Fibroblast of upper back skin (primary cell): ENCODE measurements at regions not wholly inside any gene's neighbourhood (a gene's known extent, or its start where the extent isn't known, plus 50 kb on each side); places are given as distances from the start of the nearest gene placed in this dataset.
"Not testable (repeated sequence)": the region's sequence is repeated elsewhere in the genome, so short reads cannot be mapped to it uniquely, and the experiment has no call there.

ENCODE experiments used
- DNase-seq: peaks from one replicate; pipeline ENCODE4 v3.0.0-alpha.2; 2013

GRCh38 chr16:66205287-66206231 lies 160.9 kb upstream of the CDH5 start:
- peak; percentile 28 for DNase-seq

GRCh38 chr16:66204756-66205155 lies 161.7 kb upstream of the CDH5 start:
- peak; percentile 84 for DNase-seq

GRCh38 chr16:66203476-66203875 lies 163.0 kb upstream of the CDH5 start:
- DNase-seq = no peak

- DNase-seq = no peak
Measured at GRCh38 chr16:66199189-66199588, 167.3 kb upstream of the CDH5 start.

GRCh38 chr16:66198641-66199040 lies 167.8 kb upstream of the CDH5 start:
- no peak for DNase-seq

GRCh38 chr16:66197668-66198278 lies 168.7 kb upstream of the CDH5 start:
- DNase-seq = no peak

GRCh38 chr16:66196770-66197169 lies 169.7 kb upstream of the CDH5 start:
- DNase-seq = no peak

- DNase-seq = no peak
Measured at GRCh38 chr16:66194866-66195265, 171.6 kb upstream of the CDH5 start.

- DNase-seq = no peak
Measured at GRCh38 chr16:66193543-66194229, 172.8 kb upstream of the CDH5 start.

DNA sequence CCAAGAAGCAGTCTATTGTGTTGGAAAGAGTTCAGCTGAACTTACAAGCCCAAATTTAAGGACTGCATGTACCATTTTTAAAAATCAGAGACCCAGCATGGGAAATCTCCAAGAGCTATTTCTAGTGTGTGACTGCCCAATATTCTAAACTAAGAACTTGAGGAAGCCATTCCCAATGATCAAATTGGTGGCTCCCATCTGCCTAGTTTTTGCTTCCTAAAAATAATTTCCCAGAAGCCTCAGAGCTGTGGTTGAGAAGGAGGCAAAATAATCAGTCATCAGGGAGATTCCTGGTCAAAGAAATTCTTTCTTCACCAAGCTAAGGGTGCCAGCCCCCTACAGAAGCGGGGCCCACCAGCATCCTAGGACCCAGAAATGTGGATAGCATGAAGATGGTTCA lies 176.1 kb upstream of the CDH5 start:
- no peak for DNase-seq

GRCh38 chr16:66189951-66190350 lies 176.5 kb upstream of the CDH5 start:
- DNase-seq = peak; percentile 92

- peak; percentile 89 for DNase-seq
Measured at GRCh38 chr16:66188917-66189725, 177.4 kb upstream of the CDH5 start.

DNA sequence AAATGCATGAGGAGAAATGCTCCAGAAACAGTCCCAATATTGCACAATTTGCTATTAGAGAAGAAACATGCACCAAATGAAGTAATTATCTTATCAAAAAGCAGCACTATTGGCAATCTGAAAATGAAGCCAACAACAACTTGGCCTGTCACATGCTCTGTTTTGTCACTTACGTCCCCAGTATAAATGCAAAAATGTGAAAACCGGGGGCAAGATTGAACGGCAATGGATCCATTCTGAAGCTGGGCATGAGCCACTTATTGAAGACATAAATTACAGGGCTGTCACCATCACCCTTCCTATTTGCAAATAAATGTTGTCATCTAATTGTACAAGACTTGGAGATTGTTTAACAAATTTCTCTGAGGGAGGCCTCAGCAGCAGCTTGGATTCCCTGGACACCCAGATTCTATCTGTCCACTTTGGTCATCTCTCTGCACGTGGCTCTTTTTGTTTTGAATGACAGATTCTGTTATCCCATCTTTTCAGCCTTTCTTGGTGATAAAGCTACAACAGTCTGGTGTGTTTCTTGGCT lies 180.2 kb upstream of the CDH5 start:
- DNase-seq = no peak

GRCh38 chr16:66182592-66182991 lies 183.9 kb upstream of the CDH5 start:
- DNase-seq = no peak

- DNase-seq = no peak
Measured at GRCh38 chr16:66176731-66177130, 189.8 kb upstream of the CDH5 start.

GRCh38 chr16:66176111-66176510 lies 190.4 kb upstream of the CDH5 start:
- no peak for DNase-seq

DNA sequence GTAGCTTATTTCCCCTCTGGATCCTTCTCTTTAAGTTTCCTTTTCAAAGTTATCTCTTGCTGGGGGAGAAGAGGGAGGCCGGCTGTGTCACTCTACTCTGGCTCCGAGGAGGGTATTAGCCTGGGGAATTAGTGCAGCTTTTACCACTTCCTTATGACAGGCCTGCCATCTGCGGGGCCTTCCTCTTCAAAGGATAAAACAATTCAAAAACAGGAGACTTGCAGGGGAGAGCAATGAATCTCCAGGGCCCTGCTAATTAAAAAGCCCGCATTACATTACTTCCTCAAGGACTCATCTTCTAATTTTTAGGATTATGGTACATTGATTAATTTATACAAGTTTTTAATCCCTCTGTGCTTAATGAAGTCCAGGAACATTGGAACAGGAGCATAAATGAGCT lies 190.9 kb upstream of the CDH5 start:
- DNase-seq = no peak

GRCh38 chr16:66175058-66175457 lies 191.4 kb upstream of the CDH5 start:
- DNase-seq = no peak

DNA sequence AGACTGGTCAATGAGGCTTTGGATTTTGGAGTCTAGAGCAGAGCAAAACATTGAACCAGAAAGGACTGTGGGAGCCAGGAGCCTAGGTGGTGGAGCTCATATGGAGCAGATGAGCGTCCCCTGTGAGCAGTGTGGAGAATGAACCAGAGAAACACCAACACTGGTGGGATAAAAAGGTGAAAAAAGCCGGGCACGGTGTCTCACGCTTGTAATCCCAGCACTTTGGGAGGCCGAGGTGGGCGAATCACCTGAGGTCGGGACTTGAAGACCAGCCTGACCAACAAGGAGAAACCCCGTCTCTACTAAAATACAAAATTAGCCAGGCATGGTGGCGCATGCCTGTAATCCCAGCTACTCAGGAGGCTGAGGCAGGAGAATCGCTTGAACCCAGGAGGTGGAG lies 192.7 kb upstream of the CDH5 start:
- DNase-seq = not testable (repeated sequence)

- DNase-seq = not testable (repeated sequence)
Measured at GRCh38 chr16:66173181-66173580, 193.3 kb upstream of the CDH5 start.

DNA sequence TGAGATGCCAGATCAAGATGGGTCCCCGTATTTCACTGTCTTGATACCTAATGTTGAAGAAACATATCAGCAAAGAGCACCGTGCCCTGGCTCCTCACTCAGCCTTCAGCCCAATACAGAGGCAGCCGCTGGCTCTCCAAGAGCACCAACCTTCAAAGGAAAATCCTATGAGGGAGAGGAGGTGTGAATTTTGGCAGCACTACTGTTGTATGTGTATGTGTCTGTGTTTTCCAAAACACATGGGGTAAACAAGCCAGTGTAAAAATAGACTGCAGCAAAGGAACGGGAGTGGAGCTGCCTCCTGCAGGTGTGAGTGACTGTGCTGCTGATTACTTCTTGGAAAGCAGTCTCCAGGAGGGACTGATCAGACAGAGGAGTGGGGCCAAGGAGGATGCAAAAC lies 194.0 kb upstream of the CDH5 start:
- DNase-seq = no peak

GRCh38 chr16:66171578-66171977 lies 194.9 kb upstream of the CDH5 start:
- DNase-seq = no peak

- no peak for DNase-seq
Measured at GRCh38 chr16:66170989-66171388, 195.5 kb upstream of the CDH5 start.
